Endodermal cell (in vitro differentiated cells): ENCODE measurements at regions not wholly inside any gene's neighbourhood (a gene's known extent, or its start where the extent isn't known, plus 50 kb on each side); places are given as distances from the start of the nearest gene placed in this dataset.

ENCODE experiments used
- DNase-seq: peaks from one replicate; pipeline ENCODE4 v3.0.0-alpha.2; 2017
- H3K27ac ChIP-seq: 2 replicates; pipeline ENCODE4 v1.5.1; 2013; ENCODE audit warnings: mild to moderate bottlenecking, low read depth, low read length, moderate library complexity
- H3K27me3 ChIP-seq: 2 replicates; pipeline ENCODE4 v1.6.1; 2013; ENCODE audit warnings: mild to moderate bottlenecking, low read length, moderate library complexity; ENCODE audit not compliant: insufficient read depth, control insufficient read depth, poor library complexity, severe bottlenecking
- H3K36me3 ChIP-seq: 2 replicates; pipeline ENCODE4 v1.7.0; 2013; ENCODE audit warnings: mild to moderate bottlenecking, low read length, moderate library complexity; ENCODE audit not compliant: control insufficient read depth, insufficient read depth
- H3K4me1 ChIP-seq: one replicate; pipeline ENCODE4 v1.7.0; 2013; ENCODE audit warnings: low read length; ENCODE audit not compliant: control insufficient read depth, insufficient read depth
- H3K4me3 ChIP-seq: 2 replicates; pipeline ENCODE4 v1.5.1; 2013; ENCODE audit warnings: mild to moderate bottlenecking, low read length, moderate library complexity
- H3K9ac ChIP-seq: 2 replicates; pipeline ENCODE4 v1.6.1; 2013; ENCODE audit warnings: mild to moderate bottlenecking, low read length, moderate library complexity; ENCODE audit not compliant: poor library complexity, severe bottlenecking; ENCODE audit errors: extremely low read depth
- H3K9me3 ChIP-seq: 2 replicates; pipeline ENCODE4 v1.6.1; 2013; ENCODE audit warnings: mild to moderate bottlenecking, low read length, moderate library complexity; ENCODE audit not compliant: control insufficient read depth
- H3K27ac Mint-ChIP-seq: 2 replicates; pipeline ENCODE4 v1.8.0; 2020; ENCODE audit warnings: mixed read lengths
- H3K27me3 Mint-ChIP-seq: 2 replicates; pipeline ENCODE4 v1.8.0; 2021; ENCODE audit warnings: mild to moderate bottlenecking, mixed read lengths; ENCODE audit not compliant: insufficient read depth
- H3K36me3 Mint-ChIP-seq: 2 replicates; pipeline ENCODE4 v1.8.0; 2020; ENCODE audit warnings: low read depth, mixed read lengths
- H3K4me1 Mint-ChIP-seq: 2 replicates; pipeline ENCODE4 v1.8.0; 2020; ENCODE audit warnings: mixed read lengths
- H3K4me3 Mint-ChIP-seq: 2 replicates; pipeline ENCODE4 v1.8.0; 2020; ENCODE audit warnings: mild to moderate bottlenecking, moderate library complexity, mixed read lengths
- H3K9me3 Mint-ChIP-seq: 2 replicates; pipeline ENCODE4 v1.8.0; 2020; ENCODE audit warnings: mild to moderate bottlenecking, mixed read lengths
- CTCF ChIP-seq: fragments of 200-600 bp; sonication (generic); conservative IDR thresholded peaks from 2 replicates; pipeline ENCODE4 v1.5.0; 2021; ENCODE audit warnings: antibody characterized with exemption, mild to moderate bottlenecking
- WGBS, 2 experiments: methylation state at CpG; one replicate each; pipeline versions ENCODE4 v1.1.5 to v1.1.7; 2013; ENCODE audit warnings: missing lambda C conversion rate in 2 of 2, mixed read lengths in 1 of 2; ENCODE audit not compliant: insufficient coverage in 1 of 2, insufficient read length in 1 of 2; 5-methylcytosine and 5-hydroxymethylcytosine counted together

GRCh38 chr12:19779395-19780056 is 340.2 kb downstream of the AEBP2 start:
- TF ChIP-seq CTCF: no peak
- H3K4me1 ChIP-seq: no peaks in the 10 kb centered on the region
- Mint-ChIP-seq H3K27me3 (no peaks in the 10 kb centered on the region), H3K9me3 (peaks cover 5% of the 10 kb centered on the region), H3K4me1 (peaks cover 21% of the 10 kb centered on the region), H3K27ac (peak overlapping the region; percentile 7), H3K36me3 (no peaks in the 10 kb centered on the region), H3K4me3 (no peak overlapping the region)
- peak; percentile 90 for DNase-seq
- H3K4me3 ChIP-seq: no peak overlapping the region
- no peak overlapping the region for H3K9ac ChIP-seq
- no peak overlapping the region for H3K27ac ChIP-seq
- 87% methylated on average over 10 of the region's 10 CpGs; no CpG with 5 or more reads in 1 of the 2 experiments for WGBS, 2 experiments
- no peaks in the 10 kb centered on the region for H3K36me3 ChIP-seq
- H3K27me3 ChIP-seq: no peaks in the 10 kb centered on the region
- H3K9me3 ChIP-seq: no peaks in the 10 kb centered on the region

GRCh38 chr12:19780460-19780859 is 341.2 kb downstream of the AEBP2 start:
- no peak overlapping the region for H3K9ac ChIP-seq
- H3K9me3 ChIP-seq: no peaks in the 10 kb centered on the region
- WGBS, 2 experiments: 77 to 86% methylated on average over 3 to 6 of the region's 6 CpGs
- Mint-ChIP-seq H3K36me3 (no peaks in the 10 kb centered on the region), H3K9me3 (peaks cover 6% of the 10 kb centered on the region), H3K4me3 (no peak overlapping the region), H3K27me3 (no peaks in the 10 kb centered on the region), H3K27ac (no peak overlapping the region), H3K4me1 (peaks cover 21% of the 10 kb centered on the region)
- H3K27me3 ChIP-seq: no peaks in the 10 kb centered on the region
- no peaks in the 10 kb centered on the region for H3K36me3 ChIP-seq
- H3K4me3 ChIP-seq: no peak overlapping the region
- H3K4me1 ChIP-seq: no peaks in the 10 kb centered on the region
- TF ChIP-seq CTCF: no peak
- H3K27ac ChIP-seq: no peak overlapping the region
- DNase-seq: no peak

- peaks cover 9% of the 10 kb centered on the region for H3K9me3 Mint-ChIP-seq
- peaks cover 17% of the 10 kb centered on the region for H3K4me1 Mint-ChIP-seq
- H3K27ac Mint-ChIP-seq: peak overlapping the region; percentile 80
- Histone ChIP-seq H3K9ac (no peak overlapping the region), H3K4me3 (no peak overlapping the region), H3K9me3 (no peaks in the 10 kb centered on the region), H3K4me1 (no peaks in the 10 kb centered on the region), H3K27ac (peak overlapping the region; percentile 57), H3K36me3 (no peaks in the 10 kb centered on the region), H3K27me3 (no peaks in the 10 kb centered on the region)
- H3K27me3 Mint-ChIP-seq: no peaks in the 10 kb centered on the region
- no peaks in the 10 kb centered on the region for H3K36me3 Mint-ChIP-seq
- peak overlapping the region; percentile 58 for H3K4me3 Mint-ChIP-seq
- peak; percentile 71 for DNase-seq
- TF ChIP-seq CTCF: no peak
- WGBS, 2 experiments: 89 to 93% methylated on average over 9 to 29 of the region's 29 CpGs
Observed at GRCh38 chr12:19783547-19784444, 344.5 kb downstream of the AEBP2 start.
